Mesothelial cell of epicardium (in vitro differentiated cells): ENCODE measurements at regions not wholly inside any gene's neighbourhood (a gene's known extent, or its start where the extent isn't known, plus 50 kb on each side); places are given as distances from the start of the nearest gene placed in this dataset.

Experiments used
- DNase-seq, 2 experiments: peaks; one replicate each; pipeline ENCODE4 v3.0.0; 2021; ENCODE audit warnings: low spot score in 2 of 2; ENCODE audit not compliant: unreplicated experiment in 2 of 2
- H3K27ac Mint-ChIP-seq: 2 replicates; pipeline ENCODE4 v1.8.0; 2021; ENCODE audit warnings: mixed read lengths
- H3K27me3 Mint-ChIP-seq: 2 replicates; pipeline ENCODE4 v1.8.0; 2021; ENCODE audit warnings: low read depth, mixed read lengths
- H3K36me3 Mint-ChIP-seq: 2 replicates; pipeline ENCODE4 v1.8.0; 2021; ENCODE audit warnings: mixed read lengths
- H3K4me1 Mint-ChIP-seq: 2 replicates; pipeline ENCODE4 v1.8.0; 2021; ENCODE audit warnings: mixed read lengths
- H3K4me3 Mint-ChIP-seq: 2 replicates; pipeline ENCODE4 v1.8.0; 2021; ENCODE audit warnings: mild to moderate bottlenecking, moderate library complexity, mixed read lengths
- H3K9me3 Mint-ChIP-seq: 2 replicates; pipeline ENCODE4 v1.8.0; 2021; ENCODE audit warnings: mixed read lengths
- CTCF ChIP-seq: fragments of 200-600 bp; sonication (generic); IDR thresholded peaks from one replicate; pipeline ENCODE4 v1.5.0; 2021; ENCODE audit warnings: antibody characterized with exemption; ENCODE audit not compliant: unreplicated experiment

- no peak overlapping the region for H3K27ac Mint-ChIP-seq
- no peaks in the 10 kb centered on the region for H3K27me3 Mint-ChIP-seq
- no peak for DNase-seq
- H3K4me1 Mint-ChIP-seq, result no peaks in the 10 kb centered on the region
- TF ChIP-seq CTCF, result no peak
- H3K9me3 Mint-ChIP-seq, result no peaks in the 10 kb centered on the region
- H3K4me3 Mint-ChIP-seq, result no peak overlapping the region
- H3K36me3 Mint-ChIP-seq, result no peaks in the 10 kb centered on the region
Measured at GRCh38 chr2:194706179-194706578, 950.8 kb upstream of the SLC39A10 start.

GRCh38 chr2:194705398-194705797 lies 951.6 kb upstream of the SLC39A10 start:
- H3K4me3 Mint-ChIP-seq, result no peak overlapping the region
- no peak overlapping the region for H3K27ac Mint-ChIP-seq
- no peak for DNase-seq
- no peaks in the 10 kb centered on the region for H3K9me3 Mint-ChIP-seq
- TF ChIP-seq CTCF, result no peak
- no peaks in the 10 kb centered on the region for H3K27me3 Mint-ChIP-seq
- no peaks in the 10 kb centered on the region for H3K4me1 Mint-ChIP-seq
- H3K36me3 Mint-ChIP-seq, result no peaks in the 10 kb centered on the region

- H3K27ac Mint-ChIP-seq, result no peak overlapping the region
- no peak for TF ChIP-seq CTCF
- H3K9me3 Mint-ChIP-seq, result peaks cover 6% of the 10 kb centered on the region
- no peak overlapping the region for H3K4me3 Mint-ChIP-seq
- DNase-seq, result no peak
- peaks cover 2% of the 10 kb centered on the region for H3K36me3 Mint-ChIP-seq
- H3K27me3 Mint-ChIP-seq, result no peaks in the 10 kb centered on the region
- no peaks in the 10 kb centered on the region for H3K4me1 Mint-ChIP-seq
Measured at GRCh38 chr2:194700726-194701125, 956.3 kb upstream of the SLC39A10 start.

- Mint-ChIP-seq H3K9me3 (peaks cover 8% of the 10 kb centered on the region), H3K4me1 (no peaks in the 10 kb centered on the region), H3K4me3 (no peak overlapping the region), H3K27me3 (no peaks in the 10 kb centered on the region), H3K36me3 (peaks cover 2% of the 10 kb centered on the region), H3K27ac (no peak overlapping the region)
- DNase-seq, result no peak
- TF ChIP-seq CTCF, result no peak
Measured at GRCh38 chr2:194700116-194700515, 956.9 kb upstream of the SLC39A10 start.

GRCh38 chr2:194698012-194698411 lies 959.0 kb upstream of the SLC39A10 start:
- Mint-ChIP-seq H3K4me3 (no peak overlapping the region), H3K4me1 (no peaks in the 10 kb centered on the region)
- no peak for TF ChIP-seq CTCF

GRCh38 chr2:194697439-194697838 lies 959.6 kb upstream of the SLC39A10 start:
- no peak for TF ChIP-seq CTCF
- H3K27me3 Mint-ChIP-seq, result no peaks in the 10 kb centered on the region
- H3K9me3 Mint-ChIP-seq, result peaks cover 18% of the 10 kb centered on the region
- H3K4me1 Mint-ChIP-seq, result no peaks in the 10 kb centered on the region
- no peak overlapping the region for H3K27ac Mint-ChIP-seq
- no peak overlapping the region for H3K4me3 Mint-ChIP-seq
- no peak for DNase-seq
- H3K36me3 Mint-ChIP-seq, result peaks cover 2% of the 10 kb centered on the region

More at GRCh38 chr2:194698012-194698411, 959.0 kb upstream of the SLC39A10 start:
- Mint-ChIP-seq H3K9me3 (peaks cover 16% of the 10 kb centered on the region), H3K27me3 (no peaks in the 10 kb centered on the region), H3K36me3 (peaks cover 2% of the 10 kb centered on the region), H3K27ac (no peak overlapping the region)
- DNase-seq, result no peak
